Trophoblast cell (in vitro differentiated cells and primary cell): ENCODE measurements at regions not wholly inside any gene's neighbourhood (a gene's known extent, or its start where the extent isn't known, plus 50 kb on each side); places are given as distances from the start of the nearest gene placed in this dataset.

ENCODE experiments used
- DNase-seq, 2 donors: peaks; one replicate each; pipeline ENCODE4 v3.0.0-alpha.2; 2016
- H2AFZ ChIP-seq: 2 replicates; pipeline ENCODE4 v1.6.1; 2013; ENCODE audit warnings: low read length, moderate library complexity, mild to moderate bottlenecking; ENCODE audit not compliant: insufficient read depth, poor library complexity
- H2AK5ac ChIP-seq: 2 replicates; pipeline ENCODE4 v1.6.1; 2013; ENCODE audit warnings: mild to moderate bottlenecking, low read length
- H2BK120ac ChIP-seq: 2 replicates; pipeline ENCODE4 v1.6.1; 2013; ENCODE audit warnings: low read length, mild to moderate bottlenecking, moderate library complexity; ENCODE audit not compliant: insufficient read depth, poor library complexity
- H2BK12ac ChIP-seq: 2 replicates; pipeline ENCODE4 v1.6.1; 2013; ENCODE audit warnings: mild to moderate bottlenecking, low read length, moderate library complexity
- H2BK5ac ChIP-seq: 2 replicates; pipeline ENCODE4 v1.6.1; 2013; ENCODE audit warnings: low read length, low read depth, moderate library complexity, mild to moderate bottlenecking; ENCODE audit not compliant: poor library complexity
- H3K14ac ChIP-seq: 2 replicates; pipeline ENCODE4 v1.6.1; 2013; ENCODE audit warnings: mild to moderate bottlenecking, low read length
- H3K18ac ChIP-seq: 2 replicates; pipeline ENCODE4 v1.6.1; 2013; ENCODE audit warnings: mild to moderate bottlenecking, low read length
- H3K23ac ChIP-seq: 2 replicates; pipeline ENCODE4 v1.6.1; 2013; ENCODE audit warnings: low read length
- H3K27ac ChIP-seq: 2 replicates; pipeline ENCODE4 v1.5.1; 2013; ENCODE audit warnings: low read depth, mild to moderate bottlenecking, inconsistent platforms, low read length, moderate library complexity
- H3K27me3 ChIP-seq: 2 replicates; pipeline ENCODE4 v1.6.1; 2013; ENCODE audit warnings: inconsistent platforms, mild to moderate bottlenecking, low read length, moderate library complexity; ENCODE audit not compliant: insufficient read depth
- H3K36me3 ChIP-seq, 2 experiments: 1 replicate in 1 of 2; 2 replicates in 1 of 2; pipeline ENCODE4 v1.6.1; 2013; ENCODE audit warnings: low read length in 2 of 2, mild to moderate bottlenecking in 2 of 2, moderate library complexity in 1 of 2; ENCODE audit not compliant: insufficient read depth in 2 of 2, control insufficient read depth in 1 of 2
- H3K4ac ChIP-seq: 2 replicates; pipeline ENCODE4 v1.6.1; 2013; ENCODE audit warnings: low read depth, mild to moderate bottlenecking, low read length, moderate library complexity
- H3K4me1 ChIP-seq, 2 experiments: 1 replicate in 1 of 2; 2 replicates in 1 of 2; pipeline ENCODE4 v1.6.1; 2013; ENCODE audit warnings: low read length in 2 of 2, mild to moderate bottlenecking in 2 of 2, moderate library complexity in 1 of 2; ENCODE audit not compliant: insufficient read depth in 2 of 2, control insufficient read depth in 1 of 2
- H3K4me2 ChIP-seq: 2 replicates; pipeline ENCODE4 v1.6.1; 2013; ENCODE audit warnings: inconsistent platforms, mild to moderate bottlenecking, low read length, moderate library complexity
- H3K4me3 ChIP-seq: 2 replicates; pipeline ENCODE4 v1.5.1; 2013; ENCODE audit warnings: mild to moderate bottlenecking, low read depth, low read length, inconsistent platforms
- H3K79me1 ChIP-seq: one replicate; pipeline ENCODE4 v1.6.1; 2013; ENCODE audit warnings: low read length
- H3K79me2 ChIP-seq: 2 replicates; pipeline ENCODE4 v1.6.1; 2013; ENCODE audit warnings: low read length, mild to moderate bottlenecking; ENCODE audit not compliant: control insufficient read depth, insufficient read depth, poor library complexity
- H3K9ac ChIP-seq: 2 replicates; pipeline ENCODE4 v1.6.1; 2013; ENCODE audit warnings: mild to moderate bottlenecking, low read length
- H3K9me3 ChIP-seq: 2 replicates; pipeline ENCODE4 v1.6.1; 2013; ENCODE audit warnings: low read depth, mild to moderate bottlenecking, control low read depth, inconsistent platforms, low read length; ENCODE audit not compliant: insufficient read depth
- H4K12ac ChIP-seq: 2 replicates; pipeline ENCODE4 v1.6.1; 2013; ENCODE audit warnings: low read depth, mild to moderate bottlenecking, low read length, moderate library complexity
- H4K8ac ChIP-seq: 2 replicates; pipeline ENCODE4 v1.6.1; 2013; ENCODE audit warnings: low read depth, mild to moderate bottlenecking, low read length, moderate library complexity
- H4K91ac ChIP-seq: one replicate; pipeline ENCODE4 v1.6.1; 2013; ENCODE audit warnings: low read depth, mild to moderate bottlenecking, low read length, moderate library complexity
- WGBS: extraction: QIAGEN DNeasy Blood & Tissue Kit; methylation state at CpG from one replicate; pipeline ENCODE4 v1.1.7; 2013; ENCODE audit warnings: missing lambda C conversion rate; ENCODE audit not compliant: insufficient read length, insufficient coverage; ENCODE audit errors: extremely low coverage; 5-methylcytosine and 5-hydroxymethylcytosine counted together

GRCh38 chr9:116099821-116100220 is 53.8 kb upstream of the PAPPA start:
- Histone ChIP-seq H3K4me2 (no peak overlapping the region), H3K18ac (no peak overlapping the region), H3K4me3 (no peak overlapping the region), H3K27me3 (no peaks in the 10 kb centered on the region), H3K36me3 (no peaks in the 10 kb centered on the region), H3K23ac (no peak overlapping the region), H3K79me1 (no peaks in the 10 kb centered on the region), H2BK5ac (no peak overlapping the region), H4K91ac (no peak overlapping the region), H3K4ac (no peak overlapping the region), H3K27ac (no peak overlapping the region), H3K4me1 (no peaks in the 10 kb centered on the region), H2BK120ac (no peak overlapping the region), H3K9me3 (no peaks in the 10 kb centered on the region), H2AK5ac (no peak overlapping the region), H2BK12ac (no peak overlapping the region), H2AFZ (no peak overlapping the region), H4K8ac (no peak overlapping the region), H4K12ac (no peak overlapping the region), H3K79me2 (no peaks in the 10 kb centered on the region), H3K14ac (no peak overlapping the region), H3K9ac (no peak overlapping the region)
- DNase-seq = peak; percentile 77 to 80
- WGBS = no CpG with 5 or more reads among the region's 1 CpG

GRCh38 chr9:116100711-116101121 is 52.9 kb upstream of the PAPPA start:
- peak in 1 of 2 donors; percentile 19 for DNase-seq

GRCh38 chr9:116101516-116101915 is 52.1 kb upstream of the PAPPA start:
- no peaks in the 10 kb centered on the region for H3K27me3 ChIP-seq
- H2AK5ac ChIP-seq = no peak overlapping the region
- H3K4me1 ChIP-seq = no peaks in the 10 kb centered on the region
- H3K79me2 ChIP-seq = no peaks in the 10 kb centered on the region
- WGBS = no CpG with 5 or more reads among the region's 1 CpG
- no peak overlapping the region for H3K9ac ChIP-seq
- no peak overlapping the region for H3K27ac ChIP-seq
- no peak overlapping the region for H4K12ac ChIP-seq
- H3K4me3 ChIP-seq = no peak overlapping the region
- no peak overlapping the region for H3K18ac ChIP-seq
- no peaks in the 10 kb centered on the region for H3K36me3 ChIP-seq
- no peak overlapping the region for H3K4me2 ChIP-seq
- no peaks in the 10 kb centered on the region for H3K79me1 ChIP-seq
- H2BK12ac ChIP-seq = no peak overlapping the region
- no peak overlapping the region for H4K91ac ChIP-seq
- no peak overlapping the region for H2AFZ ChIP-seq
- H2BK5ac ChIP-seq = no peak overlapping the region
- no peak overlapping the region for H3K23ac ChIP-seq
- DNase-seq = peak in 1 of 2 donors; percentile 64
- no peak overlapping the region for H2BK120ac ChIP-seq
- H3K4ac ChIP-seq = no peak overlapping the region
- H3K9me3 ChIP-seq = no peaks in the 10 kb centered on the region
- no peak overlapping the region for H4K8ac ChIP-seq
- no peak overlapping the region for H3K14ac ChIP-seq

More at GRCh38 chr9:116100711-116101121, 52.9 kb upstream of the PAPPA start:
- Histone ChIP-seq H2AK5ac (no peak overlapping the region), H2AFZ (no peak overlapping the region), H3K18ac (no peak overlapping the region), H3K79me2 (no peaks in the 10 kb centered on the region), H2BK120ac (no peak overlapping the region), H3K9me3 (no peaks in the 10 kb centered on the region), H3K4ac (no peak overlapping the region), H3K23ac (no peak overlapping the region), H3K36me3 (no peaks in the 10 kb centered on the region), H2BK12ac (no peak overlapping the region), H3K27ac (no peak overlapping the region), H3K4me3 (no peak overlapping the region), H3K14ac (no peak overlapping the region), H4K12ac (no peak overlapping the region), H3K27me3 (no peaks in the 10 kb centered on the region), H3K79me1 (no peaks in the 10 kb centered on the region), H2BK5ac (no peak overlapping the region), H3K4me1 (no peaks in the 10 kb centered on the region), H4K91ac (no peak overlapping the region), H3K9ac (no peak overlapping the region), H4K8ac (no peak overlapping the region), H3K4me2 (no peak overlapping the region)
- WGBS = no CpG with 5 or more reads among the region's 3 CpGs

- Histone ChIP-seq H3K14ac (no peak overlapping the region), H3K79me2 (no peaks in the 10 kb centered on the region), H2BK120ac (no peak overlapping the region), H3K23ac (no peak overlapping the region), H3K36me3 (no peaks in the 10 kb centered on the region), H2AFZ (no peak overlapping the region), H2BK5ac (no peak overlapping the region), H3K4ac (no peak overlapping the region), H3K27me3 (no peaks in the 10 kb centered on the region), H3K4me2 (no peak overlapping the region), H4K8ac (no peak overlapping the region), H3K79me1 (no peaks in the 10 kb centered on the region), H4K12ac (no peak overlapping the region), H3K9me3 (no peaks in the 10 kb centered on the region), H2AK5ac (no peak overlapping the region), H4K91ac (no peak overlapping the region), H3K4me1 (no peaks in the 10 kb centered on the region), H2BK12ac (no peak overlapping the region), H3K27ac (no peak overlapping the region), H3K9ac (no peak overlapping the region), H3K18ac (no peak overlapping the region), H3K4me3 (no peak overlapping the region)
- no CpG with 5 or more reads among the region's 6 CpGs for WGBS
- peak; percentile 52 to 62 for DNase-seq
Measured at GRCh38 chr9:116102596-116102995, 51.0 kb upstream of the PAPPA start.
